Stimulated activated CD4-positive, alpha-beta T cell treated with anti-CD3 and anti-CD28 coated beads, TNF-alpha, amount 100 ng/mL, for 24 hours (primary cell): ENCODE measurements at regions not wholly inside any gene's neighbourhood (a gene's known extent, or its start where the extent isn't known, plus 50 kb on each side); places are given as distances from the start of the nearest gene placed in this dataset.

ENCODE experiments used
- DNase-seq, 3 experiments: peaks; one replicate each; pipeline ENCODE4 v3.0.0-alpha.2; 2020; ENCODE audit warnings: low read depth in 3 of 3

GRCh38 chr6:66848244-66848953, 1141.4 kb upstream of the EYS start:
- no peak for DNase-seq

GRCh38 chr6:66838764-66839163, 1131.7 kb upstream of the EYS start:
- no peak for DNase-seq

DNA sequence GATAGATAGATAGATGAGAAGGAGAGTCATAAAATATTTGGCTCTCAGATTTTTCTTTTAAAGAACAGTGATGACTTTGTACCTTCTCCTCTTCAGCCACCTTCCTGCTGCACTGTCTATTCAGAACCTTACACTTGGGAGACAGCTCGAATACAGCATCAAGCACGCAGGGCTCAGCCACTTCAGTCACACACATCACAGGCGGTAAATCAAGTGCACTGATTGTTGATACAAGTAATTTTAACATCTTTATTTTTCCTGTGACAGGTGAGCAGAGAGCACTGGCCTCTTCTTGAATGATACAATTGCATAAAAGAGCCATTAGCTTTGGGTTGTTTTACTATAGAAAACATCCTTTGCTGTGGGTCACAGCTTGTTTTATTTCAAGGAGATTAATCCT, 1118.5 kb upstream of the EYS start:
- DNase-seq = no peak

DNA sequence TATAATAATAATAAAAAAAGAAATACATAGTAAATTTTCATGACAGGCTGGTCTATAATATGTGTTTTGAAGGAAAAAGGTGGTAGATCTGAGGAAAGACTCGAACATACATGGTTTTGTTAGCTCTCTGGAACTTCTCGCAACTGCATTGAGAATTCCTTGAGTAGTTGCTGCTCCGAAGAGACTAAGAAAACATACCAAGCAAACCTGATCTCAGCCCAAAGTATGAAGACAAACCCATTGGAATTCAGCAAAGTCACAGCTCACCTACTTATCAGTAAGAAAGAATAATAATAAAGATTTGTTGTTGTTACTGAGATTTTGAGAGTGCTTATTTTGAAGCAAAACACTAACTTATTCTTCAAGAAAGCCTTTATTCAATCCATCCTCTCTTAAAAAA, 1107.1 kb upstream of the EYS start:
- DNase-seq = no peak

- no peak for DNase-seq
These were observed 1101.7 kb upstream of the EYS start for GRCh38 chr6:66808771-66809170.

- DNase-seq = no peak
These were observed 1090.0 kb upstream of the EYS start for GRCh38 chr6:66796987-66797386.

GRCh38 chr6:66788579-66788978, 1081.6 kb upstream of the EYS start:
- no peak for DNase-seq

DNA sequence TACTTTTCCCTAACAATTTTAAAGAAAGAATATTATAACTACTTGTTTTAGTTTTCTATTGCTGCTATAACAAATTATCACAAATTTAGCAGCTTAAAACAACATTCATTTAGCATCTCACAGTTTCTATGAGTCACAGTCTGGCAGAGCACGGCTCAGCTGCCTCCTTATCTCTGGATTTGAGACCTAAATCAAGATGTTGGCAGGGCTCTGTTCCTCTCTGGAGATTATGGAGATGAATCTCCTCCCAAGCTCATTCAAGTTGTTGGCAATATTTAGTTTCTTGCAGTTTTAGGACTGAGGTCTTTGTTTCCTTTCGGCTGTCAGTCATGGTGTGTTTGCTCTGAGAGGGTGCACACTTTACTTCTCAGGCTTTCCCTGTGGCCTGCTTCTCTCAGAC, 1065.8 kb upstream of the EYS start:
- DNase-seq = no peak

DNA sequence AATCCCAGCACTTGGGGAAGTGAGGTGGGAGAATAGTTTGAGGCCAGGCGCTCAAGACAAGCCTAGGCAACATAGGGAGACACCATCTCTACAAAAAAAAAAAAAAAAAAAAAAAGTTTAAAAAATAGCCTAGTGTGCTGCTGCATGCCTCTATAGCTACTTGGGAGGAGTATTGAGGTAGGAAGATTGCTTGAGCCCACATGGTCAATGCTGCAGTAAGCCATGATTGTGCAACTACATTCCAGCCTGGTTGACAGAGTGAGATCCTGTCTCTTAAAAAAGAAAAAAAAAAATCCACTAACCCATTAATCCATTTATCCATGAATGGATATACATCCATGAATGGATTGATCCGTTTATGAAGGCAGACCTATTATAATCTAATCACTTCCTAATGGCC, 1064.6 kb upstream of the EYS start:
- DNase-seq = no peak

DNA sequence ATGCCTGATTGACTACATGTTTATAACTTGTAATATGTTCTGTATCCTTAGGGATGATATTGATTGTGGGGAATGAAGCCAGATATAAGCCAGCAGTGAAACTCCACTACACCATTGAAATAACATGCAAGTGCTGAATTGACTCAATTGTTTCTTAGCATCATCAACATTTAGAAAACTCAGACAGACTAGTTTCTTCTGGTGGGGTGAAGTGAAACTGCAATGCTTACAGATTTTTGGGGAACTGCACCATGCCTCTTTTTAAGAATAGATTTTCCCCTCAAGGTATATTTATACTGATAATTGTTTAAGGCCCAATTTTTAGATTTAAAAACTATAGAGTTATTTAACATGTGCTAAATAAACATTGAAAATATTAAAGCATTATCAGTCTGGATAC, 1044.6 kb upstream of the EYS start:
- no peak for DNase-seq

DNA sequence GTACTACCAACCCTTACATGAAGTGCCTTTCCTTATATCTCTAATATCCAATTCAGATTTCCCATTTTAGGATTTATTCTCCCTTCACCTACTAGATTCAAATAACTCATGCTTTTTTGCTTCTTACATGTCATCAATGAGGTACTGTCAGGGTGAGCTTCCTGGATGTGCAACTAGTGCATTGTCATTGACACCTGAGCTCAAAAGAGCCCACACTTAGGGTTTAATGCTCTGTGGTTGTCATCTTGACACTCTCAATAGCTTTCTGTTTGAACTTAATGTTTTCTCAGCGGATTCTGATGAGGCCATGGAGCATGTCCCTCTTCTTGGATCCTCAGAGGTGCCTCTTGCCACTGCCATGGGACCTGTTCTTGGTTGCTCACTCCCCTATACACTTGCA, 1033.3 kb upstream of the EYS start:
- DNase-seq = no peak

DNA sequence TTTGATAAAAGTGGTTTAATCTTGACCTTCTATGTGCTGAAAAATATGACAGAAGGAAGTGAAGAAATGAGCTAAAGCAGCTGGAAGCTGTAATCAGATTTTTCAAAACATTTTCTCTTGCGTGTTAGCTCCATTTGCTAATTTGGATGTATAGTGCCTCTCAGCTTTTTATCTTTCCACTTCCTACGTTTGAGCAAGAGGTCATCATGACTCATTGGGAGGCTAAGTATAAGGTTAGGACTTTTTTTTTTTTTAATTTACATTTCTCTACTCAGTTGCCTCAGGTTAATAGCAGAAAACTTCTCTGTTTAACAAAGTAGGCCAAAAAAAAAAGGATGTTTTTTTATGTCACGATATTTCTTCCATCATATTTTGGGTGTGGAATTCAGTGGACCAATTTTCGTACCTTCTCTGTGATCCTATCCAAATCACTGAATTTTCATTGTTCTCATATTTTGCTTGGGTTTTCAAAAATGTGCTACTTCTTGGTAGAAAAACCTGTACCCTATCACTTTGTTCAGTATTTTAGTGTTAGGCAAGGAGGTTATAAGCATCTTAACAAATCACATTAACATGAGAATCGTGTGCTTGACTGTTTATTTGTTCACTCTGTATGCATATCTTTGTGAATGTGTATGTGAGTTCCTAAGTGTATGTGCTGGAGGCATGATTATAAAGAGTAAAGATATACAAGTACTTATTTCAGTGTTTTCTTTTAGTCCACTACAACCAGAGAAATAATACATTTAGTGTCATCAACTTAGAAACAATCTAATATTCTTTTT, 1028.3 kb upstream of the EYS start:
- DNase-seq = no peak

- no peak for DNase-seq
These were observed 1024.3 kb upstream of the EYS start for GRCh38 chr6:66731310-66731709.

- no peak for DNase-seq
These were observed 1018.6 kb upstream of the EYS start for GRCh38 chr6:66725670-66726069.

- no peak for DNase-seq
These were observed 1010.8 kb upstream of the EYS start for GRCh38 chr6:66717801-66718200.

- DNase-seq = no peak
These were observed 992.4 kb upstream of the EYS start for GRCh38 chr6:66699385-66699784.

GRCh38 chr6:66689608-66690007, 982.6 kb upstream of the EYS start:
- DNase-seq = no peak

- DNase-seq = no peak
These were observed 980.6 kb upstream of the EYS start for GRCh38 chr6:66687611-66688140.

DNA sequence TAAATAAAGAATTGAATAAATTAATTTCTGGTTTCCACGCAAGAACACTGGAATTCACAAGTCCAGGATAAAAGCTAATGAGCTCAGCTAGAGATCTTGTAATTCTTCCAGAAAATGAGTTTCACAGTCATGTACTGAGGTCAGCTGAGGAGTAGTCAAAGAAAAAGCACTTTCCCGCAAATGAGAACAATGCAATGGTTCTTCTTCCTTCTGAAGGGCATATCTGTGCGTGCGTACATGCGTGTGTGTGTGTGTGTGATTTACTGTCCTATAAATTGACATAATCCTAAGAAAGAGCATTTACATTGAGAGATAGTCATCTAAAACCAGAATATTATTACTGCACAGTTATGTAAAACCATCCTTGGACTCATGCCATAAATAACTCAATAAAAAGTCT, 968.9 kb upstream of the EYS start:
- no peak for DNase-seq

- no peak for DNase-seq
These were observed 957.1 kb upstream of the EYS start for GRCh38 chr6:66664112-66664511.

DNA sequence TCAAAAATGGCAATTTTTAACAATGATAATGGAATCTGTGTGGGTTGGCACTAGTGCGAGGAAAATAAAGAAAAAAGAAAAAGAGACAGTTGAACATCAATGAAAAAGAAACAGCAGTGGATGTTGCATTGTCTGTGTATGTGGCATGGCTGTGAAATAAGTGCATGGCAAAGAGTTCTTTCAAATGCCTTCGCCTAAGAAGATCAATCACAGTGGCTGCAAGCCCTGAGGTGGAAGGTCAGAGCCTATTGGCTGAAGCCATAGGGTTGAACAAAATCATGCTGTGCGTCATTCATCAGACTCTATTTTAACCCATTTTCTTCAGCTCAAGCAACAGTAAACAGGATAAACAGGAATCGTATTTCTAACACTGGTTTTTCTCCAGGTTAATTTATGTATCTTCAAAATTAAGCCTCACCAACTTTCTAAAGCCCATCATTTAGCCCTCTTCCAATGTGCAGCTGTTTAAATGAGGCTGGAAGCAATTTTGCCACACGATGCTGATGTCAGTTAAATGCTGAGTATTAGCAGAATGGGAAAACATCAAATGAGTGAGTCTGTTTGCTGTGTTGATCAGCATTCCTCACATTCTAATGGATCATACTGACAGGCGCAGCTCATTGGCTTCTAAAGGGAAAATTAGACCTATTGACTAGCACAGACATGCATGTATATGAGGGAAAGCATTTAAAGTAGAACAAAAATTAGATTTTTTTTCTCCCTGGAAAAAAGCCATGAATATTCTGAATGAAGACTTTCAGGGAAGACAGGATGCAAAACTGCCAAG, 955.9 kb upstream of the EYS start:
- no peak for DNase-seq

- no peak for DNase-seq
These were observed 955.2 kb upstream of the EYS start for GRCh38 chr6:66662196-66662595.
